Sigmoid colon (tissue), 6 donors: ENCODE measurements at regions not wholly inside any gene's neighbourhood (a gene's known extent, or its start where the extent isn't known, plus 50 kb on each side); places are given as distances from the start of the nearest gene placed in this dataset.

Experiments used
- DNase-seq: peaks from one replicate; pipeline ENCODE4 v3.0.0-alpha.2; 2019
- H3K27ac ChIP-seq, 4 donors: fragments of 200-600 bp; sonication (generic); one replicate each; pipeline ENCODE4 v1.5.1; 2016 to 2019; ENCODE audit warnings: mild to moderate bottlenecking in 1 of 4
- H3K27me3 ChIP-seq, 3 donors: fragments of 200-600 bp; sonication (generic); one replicate each; pipeline ENCODE4 v1.5.1; 2019; ENCODE audit warnings: mild to moderate bottlenecking in 1 of 3
- H3K36me3 ChIP-seq, 4 donors: fragments of 200-600 bp; sonication (generic); one replicate each; pipeline ENCODE4 v1.5.1; 2016 to 2019
- H3K4me1 ChIP-seq, 4 donors: fragments of 200-600 bp; sonication (generic); one replicate each; pipeline ENCODE4 v1.5.1; 2017 to 2019
- H3K4me3 ChIP-seq, 4 donors: fragments of 200-600 bp; sonication (generic); one replicate each; pipeline ENCODE4 v1.5.1; 2017 to 2019; ENCODE audit warnings: mild to moderate bottlenecking in 2 of 4, moderate library complexity in 1 of 4
- H3K9me3 ChIP-seq, 4 donors: fragments of 200-600 bp in 3 of 4; sonication (generic) in 3 of 4; one replicate each; pipeline versions ENCODE4 v1.5.1 to v1.6.1; 2013 to 2019
- EP300 ChIP-seq, 4 donors: sonication (generic); formaldehyde crosslinking; IDR thresholded peaks; one replicate each; pipeline ENCODE4 v1.6.1; 2017; ENCODE audit warnings: antibody characterized with exemption in 4 of 4
- POLR2A ChIP-seq, 2 donors: fragments of 450-650 bp; IDR thresholded peaks; one replicate each; pipeline ENCODE4 v1.6.1; 2016; ENCODE audit warnings: antibody characterized with exemption in 2 of 2, mild to moderate bottlenecking in 2 of 2, moderate library complexity in 2 of 2
- POLR2AphosphoS5 ChIP-seq, 4 donors: sonication (generic); formaldehyde crosslinking; IDR thresholded peaks; one replicate each; pipeline ENCODE4 v1.6.1; 2017; ENCODE audit warnings: antibody characterized with exemption in 4 of 4
- WGBS, 2 donors: extraction: QIAGEN DNeasy Blood & Tissue Kit; methylation state at CpG; one replicate each; pipeline ENCODE4 v1.1.7; 2013; 5-methylcytosine and 5-hydroxymethylcytosine counted together
- intact Hi-C: fragments of 100-400 bp; cut with DNase I; formaldehyde crosslinking; loops from one replicate; pipeline ENCODE4 v1.15.1; 2023
- TF ChIP-seq, protein P1 (sequence below), 4 experiments: fragments of 450-650 bp in 3 of 4; fragments of 200-600 bp in 1 of 4; IDR thresholded peaks; one replicate each; pipeline ENCODE4 v1.5.1; 2016 to 2019; ENCODE audit warnings: antibody characterized with exemption in 4 of 4, mild to moderate bottlenecking in 3 of 4, moderate library complexity in 2 of 4
- donor health status: healthy with polysubstance abuse.
- donor health status: healthy.

DNA sequence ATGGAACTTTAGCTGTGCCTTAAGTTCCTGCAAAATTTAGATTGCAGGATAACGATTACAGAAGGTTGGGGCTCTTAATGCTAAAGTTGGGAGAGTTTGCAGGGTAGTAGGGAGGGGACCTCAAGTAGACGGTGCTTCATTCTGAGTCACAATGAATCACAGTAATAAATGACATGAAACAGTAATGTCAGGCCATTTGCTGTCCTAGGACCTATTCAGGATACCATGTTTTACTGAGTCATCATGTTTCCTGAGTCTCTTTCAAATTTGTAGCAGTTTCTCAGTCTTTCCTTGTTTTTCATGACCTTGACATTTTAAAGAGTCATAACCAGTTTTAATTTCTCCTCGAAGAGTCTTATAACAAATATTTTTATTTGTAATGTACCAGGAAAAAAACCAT lies 406.9 kb upstream of the MAP3K7 start:
- Histone ChIP-seq H3K27ac (no peak overlapping the region), H3K4me1 (no peaks in the 10 kb centered on the region), H3K9me3 (no peaks in the 10 kb centered on the region)

DNA sequence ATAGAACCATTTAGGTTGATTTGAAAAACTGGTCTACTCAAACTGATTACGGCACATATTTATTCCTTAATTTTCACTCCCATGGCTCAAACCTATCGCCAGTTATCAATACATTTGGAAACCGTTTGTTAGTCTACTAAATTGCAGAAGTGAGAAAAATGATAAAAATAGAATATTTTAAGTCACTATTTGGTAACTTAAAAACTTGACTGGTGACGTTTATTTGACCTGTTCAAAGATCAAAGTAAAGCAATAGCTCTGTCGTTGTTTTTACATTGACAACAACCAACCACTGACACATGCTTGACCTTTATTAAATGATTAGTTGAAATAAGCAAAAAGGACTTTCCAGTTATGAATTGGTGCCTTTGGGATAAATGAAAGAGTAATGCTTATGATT lies 402.9 kb upstream of the MAP3K7 start:
- Histone ChIP-seq H3K4me3 (no peak overlapping the region), H3K9me3 (no peaks in the 10 kb centered on the region), H3K4me1 (no peaks in the 10 kb centered on the region), H3K36me3 (no peaks in the 10 kb centered on the region), H3K27ac (no peak overlapping the region), H3K27me3 (no peaks in the 10 kb centered on the region)
- intact Hi-C loops: no loop called here
- 71 to 83% methylated on average over 5 of the region's 5 CpGs for WGBS, 2 donors
- TF ChIP-seq EP300 (IDR thresholded peaks at IDR 0.05): no peak
- no peak for TF ChIP-seq POLR2AphosphoS5 (IDR thresholded peaks at IDR 0.05)
- TF ChIP-seq, protein P1, sequence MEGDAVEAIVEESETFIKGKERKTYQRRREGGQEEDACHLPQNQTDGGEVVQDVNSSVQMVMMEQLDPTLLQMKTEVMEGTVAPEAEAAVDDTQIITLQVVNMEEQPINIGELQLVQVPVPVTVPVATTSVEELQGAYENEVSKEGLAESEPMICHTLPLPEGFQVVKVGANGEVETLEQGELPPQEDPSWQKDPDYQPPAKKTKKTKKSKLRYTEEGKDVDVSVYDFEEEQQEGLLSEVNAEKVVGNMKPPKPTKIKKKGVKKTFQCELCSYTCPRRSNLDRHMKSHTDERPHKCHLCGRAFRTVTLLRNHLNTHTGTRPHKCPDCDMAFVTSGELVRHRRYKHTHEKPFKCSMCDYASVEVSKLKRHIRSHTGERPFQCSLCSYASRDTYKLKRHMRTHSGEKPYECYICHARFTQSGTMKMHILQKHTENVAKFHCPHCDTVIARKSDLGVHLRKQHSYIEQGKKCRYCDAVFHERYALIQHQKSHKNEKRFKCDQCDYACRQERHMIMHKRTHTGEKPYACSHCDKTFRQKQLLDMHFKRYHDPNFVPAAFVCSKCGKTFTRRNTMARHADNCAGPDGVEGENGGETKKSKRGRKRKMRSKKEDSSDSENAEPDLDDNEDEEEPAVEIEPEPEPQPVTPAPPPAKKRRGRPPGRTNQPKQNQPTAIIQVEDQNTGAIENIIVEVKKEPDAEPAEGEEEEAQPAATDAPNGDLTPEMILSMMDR (IDR thresholded peaks at IDR 0.05): no peak
- no peak for TF ChIP-seq POLR2A (IDR thresholded peaks at IDR 0.05)
- no peak for DNase-seq

More for the DNA sequence above, 406.9 kb upstream of the MAP3K7 start:
- no peak overlapping the region for H3K4me3 ChIP-seq
- H3K27me3 ChIP-seq: no peaks in the 10 kb centered on the region
- intact Hi-C loops: no loop called here
- no peak for DNase-seq
- 50 to 73% methylated on average over 3 of the region's 3 CpGs for WGBS, 2 donors
- TF ChIP-seq, protein P1 (IDR thresholded peaks at IDR 0.05): no peak
- TF ChIP-seq POLR2AphosphoS5 (IDR thresholded peaks at IDR 0.05) (no peak), EP300 (IDR thresholded peaks at IDR 0.05) (no peak), POLR2A (IDR thresholded peaks at IDR 0.05) (no peak)
- H3K36me3 ChIP-seq: no peaks in the 10 kb centered on the region

DNA sequence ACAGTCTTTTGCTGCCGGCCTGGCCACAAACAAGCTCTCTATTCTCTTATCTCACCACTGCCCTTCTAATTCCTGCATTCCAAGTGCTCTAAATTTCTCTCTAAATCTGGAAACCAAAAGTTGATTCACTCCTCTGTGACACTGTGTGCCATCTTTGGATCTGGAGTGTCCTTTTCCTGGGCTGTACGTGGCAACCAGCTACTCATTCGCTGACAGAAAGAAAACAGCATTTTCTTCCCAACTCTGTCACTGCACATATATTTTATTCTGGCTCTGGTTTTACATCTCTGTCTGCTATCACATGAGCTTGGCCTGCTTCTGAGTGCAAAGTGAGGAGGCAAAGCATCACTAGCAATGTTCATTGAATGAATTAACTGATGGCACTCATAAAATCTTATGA lies 397.2 kb upstream of the MAP3K7 start:
- intact Hi-C loops: no loop called here
- no peaks in the 10 kb centered on the region for H3K4me1 ChIP-seq
- H3K4me3 ChIP-seq: no peak overlapping the region
- no peak for DNase-seq
- H3K36me3 ChIP-seq: no peaks in the 10 kb centered on the region
- TF ChIP-seq POLR2A (IDR thresholded peaks at IDR 0.05) (no peak), EP300 (IDR thresholded peaks at IDR 0.05) (no peak), POLR2AphosphoS5 (IDR thresholded peaks at IDR 0.05) (no peak)
- TF ChIP-seq, protein P1 (IDR thresholded peaks at IDR 0.05): no peak
- H3K9me3 ChIP-seq: no peaks in the 10 kb centered on the region
- H3K27ac ChIP-seq: no peak overlapping the region
- 67 to 70% methylated on average over 3 of the region's 3 CpGs for WGBS, 2 donors
- no peaks in the 10 kb centered on the region for H3K27me3 ChIP-seq

DNA sequence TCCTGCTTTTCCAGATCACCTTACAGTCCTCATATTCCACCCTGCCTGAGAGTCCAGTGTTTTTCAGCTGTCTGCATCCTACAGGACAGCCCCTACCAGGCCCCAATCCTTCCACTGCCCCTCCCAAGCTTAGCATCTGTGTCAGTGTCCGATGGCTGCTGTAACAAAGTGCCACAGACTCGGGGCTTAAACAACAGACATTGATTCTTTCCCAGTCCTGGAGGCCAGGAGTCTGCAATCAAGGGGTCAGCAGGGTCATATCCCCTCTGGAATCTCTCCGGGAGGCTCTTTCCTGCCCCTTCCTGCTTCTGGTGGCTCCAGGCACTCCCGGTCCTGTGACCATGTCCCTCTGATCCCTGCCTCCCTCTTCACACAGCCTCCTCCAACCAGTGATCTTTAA lies 396.6 kb upstream of the MAP3K7 start:
- H3K4me1 ChIP-seq: no peaks in the 10 kb centered on the region
- no peaks in the 10 kb centered on the region for H3K27me3 ChIP-seq
- no peak overlapping the region for H3K27ac ChIP-seq
- no peak for DNase-seq
- TF ChIP-seq POLR2AphosphoS5 (IDR thresholded peaks at IDR 0.05): no peak
- H3K9me3 ChIP-seq: no peaks in the 10 kb centered on the region
- H3K4me3 ChIP-seq: no peak overlapping the region
- 44 to 65% methylated on average over 4 of the region's 4 CpGs for WGBS, 2 donors
- intact Hi-C loops: no loop called here
- H3K36me3 ChIP-seq: no peaks in the 10 kb centered on the region

DNA sequence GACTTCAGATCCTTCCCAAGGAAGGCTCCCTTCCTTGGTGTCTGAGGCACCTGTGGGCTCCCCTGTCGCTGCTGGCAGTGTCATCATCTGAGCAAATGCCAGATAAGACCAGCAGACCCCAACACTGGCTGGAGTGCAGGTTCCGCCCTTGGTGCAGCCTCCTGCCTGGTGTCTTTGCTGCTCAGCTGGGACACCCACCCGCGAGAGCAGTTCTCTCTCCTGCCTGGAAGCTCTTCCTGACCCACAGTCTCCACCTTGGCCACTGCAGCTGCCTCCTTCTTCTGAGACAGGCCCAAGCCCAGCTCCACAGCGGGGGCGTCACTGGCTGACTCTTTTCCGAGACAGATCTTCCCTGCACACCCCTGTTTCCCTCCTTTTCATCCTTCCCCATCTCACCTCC lies 395.7 kb upstream of the MAP3K7 start:
- intact Hi-C loops: no loop called here
- H3K27me3 ChIP-seq: no peaks in the 10 kb centered on the region
- H3K36me3 ChIP-seq: no peaks in the 10 kb centered on the region
- no peak for TF ChIP-seq POLR2A (IDR thresholded peaks at IDR 0.05)
- no peak for DNase-seq
- H3K27ac ChIP-seq: no peak overlapping the region
- WGBS, 2 donors: 85 to 88% methylated on average over 7 of the region's 7 CpGs
- no peaks in the 10 kb centered on the region for H3K4me1 ChIP-seq
- no peaks in the 10 kb centered on the region for H3K9me3 ChIP-seq
- no peak overlapping the region for H3K4me3 ChIP-seq

DNA sequence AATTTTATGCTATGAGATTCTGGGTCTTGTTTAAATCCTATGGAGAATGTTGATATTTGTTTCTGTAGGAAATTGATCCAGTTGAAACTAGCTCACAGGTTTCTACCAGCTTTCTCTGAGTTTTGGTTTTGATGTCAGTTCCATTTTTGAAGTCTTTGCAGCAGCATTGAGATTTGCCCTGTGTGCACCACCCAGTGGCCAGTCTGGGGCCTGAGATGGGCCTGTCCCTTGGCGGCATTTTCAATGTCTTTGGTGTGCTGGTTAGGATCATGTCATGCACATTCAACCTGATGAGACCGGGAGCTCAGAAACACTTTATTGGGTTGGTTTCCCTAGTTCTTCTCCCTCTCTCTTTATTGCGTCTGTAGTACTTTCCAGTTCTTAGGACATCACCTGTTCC lies 395.2 kb upstream of the MAP3K7 start:
- H3K36me3 ChIP-seq: no peaks in the 10 kb centered on the region
- no peaks in the 10 kb centered on the region for H3K27me3 ChIP-seq
- intact Hi-C loops: no loop called here
- H3K4me3 ChIP-seq: no peak overlapping the region
- TF ChIP-seq, protein P1 (IDR thresholded peaks at IDR 0.05): no peak
- TF ChIP-seq POLR2A (IDR thresholded peaks at IDR 0.05) (no peak), EP300 (IDR thresholded peaks at IDR 0.05) (no peak), POLR2AphosphoS5 (IDR thresholded peaks at IDR 0.05) (no peak)
- H3K27ac ChIP-seq: no peak overlapping the region
- no peaks in the 10 kb centered on the region for H3K9me3 ChIP-seq
- 83 to 91% methylated on average over 3 of the region's 3 CpGs for WGBS, 2 donors
- no peak for DNase-seq
- no peaks in the 10 kb centered on the region for H3K4me1 ChIP-seq
